Daoy (cell line): ENCODE measurements at regions not wholly inside any gene's neighbourhood (a gene's known extent, or its start where the extent isn't known, plus 50 kb on each side); places are given as distances from the start of the nearest gene placed in this dataset.

ENCODE experiments used
- DNase-seq: peaks from one replicate; pipeline ENCODE4 v3.0.0-alpha.2; 2015; ENCODE audit warnings: low read depth

GRCh38 chr20:58000861-58001260, 227.6 kb downstream of the ANKRD60 start:
- DNase-seq: no peak

- DNase-seq: no peak
These were observed 228.9 kb downstream of the ANKRD60 start for GRCh38 chr20:57999465-58000111.

GRCh38 chr20:57998981-57999464, 229.4 kb downstream of the ANKRD60 start:
- DNase-seq: no peak

GRCh38 chr20:57998276-57998675, 230.2 kb downstream of the ANKRD60 start:
- no peak for DNase-seq

- DNase-seq: peak; percentile 75
These were observed 231.2 kb downstream of the ANKRD60 start for GRCh38 chr20:57996936-57997890.

DNA sequence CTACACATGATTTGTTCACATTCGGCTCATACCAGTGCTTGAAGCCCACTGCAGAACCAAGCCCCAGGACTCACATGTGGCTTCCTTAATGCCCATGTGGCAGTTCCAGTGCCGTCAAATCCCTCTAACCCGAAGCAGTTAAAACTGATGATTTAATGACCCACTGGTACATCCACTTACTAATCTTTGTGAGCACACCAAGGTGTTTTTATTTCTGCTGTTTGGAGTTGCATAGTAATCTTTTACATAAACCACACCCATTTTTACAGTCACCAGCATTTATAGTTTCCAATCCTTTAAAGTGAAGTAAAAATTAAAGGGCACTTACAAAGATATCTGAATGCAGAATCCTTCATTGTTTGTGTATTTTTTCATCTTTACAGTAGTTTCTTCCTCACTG, 232.0 kb downstream of the ANKRD60 start:
- peak; percentile 15 for DNase-seq

- no peak for DNase-seq
These were observed 233.0 kb downstream of the ANKRD60 start for GRCh38 chr20:57995381-57995977.

DNA sequence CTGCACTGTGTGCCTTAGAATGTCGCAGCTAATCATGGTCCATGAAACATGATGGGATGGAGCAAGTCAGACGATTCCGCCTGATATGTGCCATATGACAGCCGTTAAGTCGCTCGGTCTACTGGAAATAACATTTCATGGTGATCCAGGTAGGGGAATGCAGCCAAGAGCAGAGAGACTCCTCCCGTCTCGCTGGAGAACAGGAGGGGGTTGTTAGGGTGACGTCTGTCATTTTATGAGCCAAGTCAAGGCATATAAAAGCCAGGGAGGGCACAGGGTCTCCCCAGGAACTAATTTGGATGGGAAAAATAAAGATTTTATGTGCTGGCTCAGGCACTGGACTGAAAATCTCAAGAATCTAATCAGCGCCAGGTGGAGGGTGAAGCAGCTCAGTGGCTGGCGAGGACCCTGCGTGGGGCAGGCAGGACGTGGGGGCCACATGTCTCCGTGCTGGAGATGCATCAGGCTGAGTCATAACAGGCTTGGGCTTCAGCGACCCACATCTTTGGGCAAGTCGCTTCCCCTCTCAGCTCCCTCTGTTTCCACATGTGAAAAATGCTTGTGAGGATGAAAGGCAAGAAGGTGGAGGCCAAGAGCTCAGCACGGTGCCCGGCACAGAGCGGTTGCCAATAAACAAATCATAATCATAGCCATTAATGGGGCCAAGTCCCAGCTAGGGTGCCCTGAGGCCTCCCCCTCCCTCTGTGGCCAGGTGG, 234.6 kb downstream of the ANKRD60 start:
- DNase-seq: peak; percentile 74

GRCh38 chr20:57991211-57991881, 237.1 kb downstream of the ANKRD60 start:
- peak; percentile 93 for DNase-seq

GRCh38 chr20:57990396-57990987, 238.0 kb downstream of the ANKRD60 start:
- DNase-seq: peak; percentile 29

GRCh38 chr20:57988828-57989227, 239.6 kb downstream of the ANKRD60 start:
- DNase-seq: no peak

- DNase-seq: no peak
These were observed 240.0 kb downstream of the ANKRD60 start for GRCh38 chr20:57988422-57988821.

DNA sequence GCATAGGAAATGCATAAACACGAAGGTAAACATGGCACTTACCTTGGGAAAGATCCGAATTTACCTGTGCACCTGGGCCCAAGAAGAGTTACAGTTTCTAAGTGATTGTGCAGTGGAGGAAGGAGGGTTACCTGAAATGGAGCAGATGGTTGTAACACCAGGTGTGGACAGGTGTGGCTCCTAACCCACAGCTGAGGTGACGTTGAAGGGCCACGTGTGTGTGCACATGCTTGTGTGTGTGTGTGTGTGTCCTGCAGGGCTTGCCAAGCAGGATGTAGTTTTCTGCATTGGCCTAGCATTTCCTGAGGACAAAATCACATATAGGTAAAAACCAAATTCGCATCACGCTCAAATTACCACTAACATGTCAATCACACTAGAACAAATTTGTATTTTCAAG, 240.8 kb downstream of the ANKRD60 start:
- DNase-seq: no peak

- no peak for DNase-seq
These were observed 241.8 kb downstream of the ANKRD60 start for GRCh38 chr20:57986666-57987065.

DNA sequence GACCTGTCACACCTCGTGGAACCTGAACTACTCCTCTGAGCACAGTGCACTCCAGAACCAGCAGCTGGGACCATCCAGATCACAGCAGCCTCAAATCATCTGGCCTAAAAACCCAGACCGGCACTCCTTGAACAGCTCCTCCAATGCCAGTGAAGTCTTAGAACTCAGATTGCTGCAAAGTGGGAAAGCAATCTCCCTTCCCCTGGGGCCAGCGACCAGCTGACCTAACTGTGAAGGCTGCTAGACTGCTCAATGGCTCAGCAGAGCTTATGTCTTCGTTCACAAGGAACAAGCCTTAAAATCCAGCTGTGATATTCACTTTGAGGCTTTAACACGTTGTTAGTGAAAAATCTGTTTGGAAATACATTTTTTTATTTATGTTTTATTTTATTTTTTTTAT, 243.2 kb downstream of the ANKRD60 start:
- no peak for DNase-seq

DNA sequence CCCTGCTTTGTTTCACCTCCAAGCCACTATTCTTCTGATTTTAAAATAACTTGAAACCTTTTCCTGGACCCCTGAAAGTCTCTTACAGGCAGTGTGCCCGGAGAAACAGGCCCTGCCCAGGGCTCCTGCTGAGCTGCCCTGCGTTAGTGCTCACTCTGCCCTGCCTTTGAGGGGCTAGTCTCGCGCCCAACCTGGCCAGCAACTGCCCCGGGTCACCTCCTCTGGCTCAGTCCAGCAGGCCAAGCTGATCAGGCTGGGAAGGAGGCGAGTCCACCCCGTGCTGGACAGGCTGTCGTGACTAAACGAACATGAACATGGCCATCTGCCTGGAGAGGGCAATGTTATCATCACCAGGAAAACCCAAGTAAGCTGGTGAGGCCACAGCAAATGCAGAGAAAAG, 245.4 kb downstream of the ANKRD60 start:
- no peak for DNase-seq

GRCh38 chr20:57980506-57980905, 247.9 kb downstream of the ANKRD60 start:
- DNase-seq: no peak

DNA sequence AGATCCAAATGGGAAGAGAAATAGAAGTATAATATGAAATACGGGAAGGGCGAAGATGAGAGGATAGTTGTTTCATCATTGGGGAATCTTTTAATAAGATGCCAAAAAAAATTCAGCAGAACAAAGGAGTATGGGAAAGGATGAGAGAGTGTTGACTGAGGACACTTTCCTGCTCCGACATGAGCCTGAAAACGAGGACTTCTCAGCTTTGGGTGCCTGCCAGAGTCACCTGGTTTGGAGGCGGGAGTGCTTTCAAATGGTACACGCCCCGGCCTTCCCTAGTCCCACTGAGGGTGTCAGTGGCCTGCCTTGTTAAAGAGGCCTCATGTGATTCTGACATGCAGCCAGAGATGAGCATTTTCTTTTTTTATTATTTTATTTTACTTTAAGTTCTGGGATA, 250.9 kb downstream of the ANKRD60 start:
- DNase-seq: no peak

- DNase-seq: no peak
These were observed 251.3 kb downstream of the ANKRD60 start for GRCh38 chr20:57977141-57977540.

DNA sequence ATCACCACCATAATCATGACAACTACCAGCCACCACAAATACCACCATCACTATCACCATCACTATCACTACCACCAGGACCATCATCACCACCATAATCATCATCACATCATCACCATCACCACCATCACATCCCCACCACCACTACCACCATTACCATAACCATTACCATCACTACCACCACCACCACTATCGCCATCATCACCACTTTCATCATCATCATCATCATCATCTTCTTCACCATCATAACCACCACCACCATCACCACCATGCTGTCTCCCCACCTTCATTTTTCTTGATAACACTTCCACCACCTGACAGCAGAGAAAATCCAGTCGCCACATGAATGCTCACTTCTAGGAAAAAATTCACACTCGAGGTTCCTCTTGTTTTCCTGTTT, 253.6 kb downstream of the ANKRD60 start:
- DNase-seq: no peak

GRCh38 chr20:57973886-57974285, 254.6 kb downstream of the ANKRD60 start:
- DNase-seq: no peak
